GM12878 (cell line): ENCODE measurements at regions not wholly inside any gene's neighbourhood (a gene's known extent, or its start where the extent isn't known, plus 50 kb on each side); places are given as distances from the start of the nearest gene placed in this dataset.

Source experiments
- ATAC-seq: fragments of 200-7000 bp; cut with Tn5 transposase; 3 replicates; pipeline ENCODE4 v1.9.1; 2020; ENCODE audit warnings: mild to moderate bottlenecking, moderate library complexity
- BruUV-seq: library from RNA; stranded (reverse); fragments of 400-500 nt; replicated peaks from 2 replicates; lab custom pipeline; 2021; lab: Mats Ljungman, UMichigan
- CTCF ChIA-PET: fragments of 300-600 bp; sonication (Branson Sonifier 250); formaldehyde crosslinking; extraction: SDS; loops from one replicate; lab custom pipeline; 2021; ENCODE audit warnings: inconsistent platforms; lab: Yijun Ruan, JAX
- POLR2A ChIA-PET: fragments of 350-600 bp; formaldehyde crosslinking; extraction: SDS; loops from one replicate; lab custom pipeline; 2021; ENCODE audit warnings: inconsistent platforms; lab: Charles Lee
- RAD21 ChIA-PET: fragments of 300-600 bp; sonication (Branson Sonifier 250); formaldehyde crosslinking; loops from one replicate; lab custom pipeline; 2023; ENCODE audit warnings: antibody characterized with exemption; ENCODE audit not compliant: unreplicated experiment; lab: Charles Lee
- SMC1A ChIA-PET: fragments of 300-600 bp; sonication (Branson Sonifier 250); formaldehyde crosslinking; loops from one replicate; lab custom pipeline; 2023; ENCODE audit not compliant: unreplicated experiment, uncharacterized antibody; lab: Charles Lee
- DNase-seq: peaks from one replicate; pipeline ENCODE4 v3.0.0-alpha.2; 2011; ENCODE audit warnings: low read depth, low spot score
- FAIRE-seq: peaks from 3 replicates; lab custom pipeline; 2011; peaks lifted over from hg19 to GRCh38; lab: Jason Lieb, UNC
- H2AFZ ChIP-seq: 2 replicates; pipeline ENCODE4 v1.6.0; 2011; ENCODE audit warnings: low read depth, low read length, control low read depth; ENCODE audit not compliant: control insufficient read depth
- H3K27ac ChIP-seq: 2 replicates; pipeline ENCODE4 v1.5.1; 2011; ENCODE audit warnings: control low read depth; ENCODE audit not compliant: control insufficient read depth, insufficient read depth
- H3K27me3 ChIP-seq, 2 experiments: replicated peaks in 1 of 2; 2 replicates each; pipeline versions ENCODE4 v1.6.0 to v1.6.1; 2011; ENCODE audit warnings: low read length in 1 of 2; ENCODE audit not compliant: control insufficient read depth in 2 of 2, insufficient read depth in 2 of 2
- H3K36me3 ChIP-seq, 2 experiments: 2 replicates each; pipeline ENCODE4 v1.5.1; 2011; ENCODE audit warnings: low read length in 1 of 2; ENCODE audit not compliant: control insufficient read depth in 2 of 2, insufficient read depth in 2 of 2
- H3K4me1 ChIP-seq: 2 replicates; pipeline ENCODE4 v1.6.1; 2011; ENCODE audit warnings: mild to moderate bottlenecking, low read length, moderate library complexity, mixed read lengths; ENCODE audit not compliant: control insufficient read depth, insufficient read depth
- H3K4me2 ChIP-seq: 2 replicates; pipeline ENCODE4 v1.6.0; 2011; ENCODE audit warnings: control low read depth; ENCODE audit not compliant: control insufficient read depth, insufficient read depth
- H3K4me3 ChIP-seq: fragments of 200-600 bp; sonication (generic); 2 replicates; pipeline ENCODE4 v1.5.1; 2016
- H3K79me2 ChIP-seq: 2 replicates; pipeline ENCODE4 v1.6.0; 2011; ENCODE audit warnings: low read length; ENCODE audit not compliant: control insufficient read depth, insufficient read depth
- H3K9ac ChIP-seq: 2 replicates; pipeline ENCODE4 v1.8.0; 2011; ENCODE audit warnings: low read length, control low read depth, mixed read lengths; ENCODE audit not compliant: control insufficient read depth, insufficient read depth
- H3K9me3 ChIP-seq: replicated peaks from 3 replicates; pipeline ENCODE4 v1.5.1; 2011; ENCODE audit warnings: mild to moderate bottlenecking, low read length; ENCODE audit not compliant: control insufficient read depth, insufficient read depth
- H4K20me1 ChIP-seq: 2 replicates; pipeline ENCODE4 v1.6.0; 2011; ENCODE audit not compliant: control insufficient read depth, insufficient read depth
- CTCF ChIP-seq, 3 experiments: IDR thresholded peaks in 2 of 3; conservative IDR thresholded peaks in 1 of 3; 2 replicates each; pipeline ENCODE4 v1.5.1; 2011; ENCODE audit warnings: low read depth in 3 of 3, low read length in 3 of 3, mild to moderate bottlenecking in 3 of 3, control low read depth in 2 of 3, moderate library complexity in 2 of 3, inconsistent platforms in 1 of 3, mixed read lengths in 1 of 3; ENCODE audit not compliant: control insufficient read depth in 2 of 3, insufficient read depth in 1 of 3; ENCODE audit errors: extremely low read depth in 1 of 3
- MAX ChIP-seq: IDR thresholded peaks from 2 replicates; pipeline ENCODE4 v1.6.1; 2012; ENCODE audit warnings: low read depth, low read length, improper control_type of control experiment
- PML ChIP-seq: IDR thresholded peaks from 2 replicates; pipeline ENCODE4 v1.6.1; 2012; ENCODE audit warnings: low read length, inconsistent platforms
- RELB ChIP-seq: fragments of 450-650 bp; IDR thresholded peaks from 2 replicates; pipeline ENCODE4 v1.6.1; 2017; ENCODE audit warnings: low read depth, mild to moderate bottlenecking, moderate library complexity
- ZSCAN29 ChIP-seq: fragments of 450-650 bp; IDR thresholded peaks from 2 replicates; pipeline ENCODE4 v1.6.1; 2017; ENCODE audit warnings: mild to moderate bottlenecking, moderate library complexity
- WGBS: methylation state at CpG from one replicate; pipeline ENCODE4 v1.1.6; 2016; ENCODE audit warnings: low lambda C conversion rate; ENCODE audit not compliant: insufficient replicate concordance, insufficient coverage; ENCODE audit errors: missing lambda C conversion rate; 5-methylcytosine and 5-hydroxymethylcytosine counted together
- in situ Hi-C: fragments of 300-500 bp; cut with MboI; formaldehyde crosslinking; loops from 9 replicates; pipeline ENCODE4 v1.14.3; 2018; ENCODE audit warnings: mixed read lengths
- intact Hi-C: fragments of 100-400 bp; cut with micrococcal nuclease; formaldehyde crosslinking; loops from one replicate; pipeline ENCODE4 v1.14.2; 2022; ENCODE audit not compliant: unreplicated experiment

DNA sequence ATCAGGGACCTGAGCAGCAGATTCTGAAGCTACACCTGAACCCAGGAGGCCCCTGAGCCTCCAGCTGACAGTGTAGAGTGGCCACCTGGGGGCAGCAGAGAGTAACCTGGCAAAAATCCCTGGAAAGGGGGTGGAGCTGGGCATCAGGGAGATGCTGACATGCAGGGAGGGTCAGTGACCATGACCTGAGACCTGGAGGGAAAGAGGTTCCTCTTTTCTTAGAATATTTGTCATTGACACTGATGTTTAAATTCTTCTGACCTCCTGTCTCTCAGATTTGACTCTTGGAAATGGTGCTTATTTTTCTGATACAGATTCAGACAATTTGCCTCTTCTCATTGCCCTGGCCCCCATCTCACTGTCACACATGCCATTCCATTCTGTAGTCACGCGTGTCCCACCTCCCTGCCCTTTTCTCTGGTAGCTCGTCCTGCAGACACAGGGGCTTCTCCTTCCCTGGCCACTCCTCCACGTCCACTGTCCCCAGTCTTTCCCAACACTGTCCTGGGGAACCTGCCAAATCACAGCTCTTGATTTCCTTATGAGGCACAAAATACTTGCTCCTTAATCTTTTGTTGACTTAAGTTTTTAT lies 117.2 kb upstream of the IGLL5 start:
- no peak overlapping the region for H3K9ac ChIP-seq
- TF ChIP-seq MAX (no peak), CTCF (IDR thresholded peaks at IDR 0.05 in 2 of 3, conservative IDR thresholded peaks at IDR 0.05 in 1 of 3; ENCODE audit: control insufficient read depth in 2 of 3, extremely low read depth in 1 of 3, insufficient read depth in 1 of 3, low read depth in 3 of 3, low read length in 3 of 3) (peak; percentile 29 to 61 (median 43); a peak in 4 of 6 replicates), RELB (no peak), ZSCAN29 (no peak), PML (no peak)
- SMC1A ChIA-PET, result interaction anchor here (0.6 to 2.1 kb wide), 7 partner anchors 17 to 723 kb away, joined by 3 to 14 read pairs (median 6); no protein-coding TSS in a partner anchor
- H3K27ac ChIP-seq, result no peak overlapping the region
- H3K36me3 ChIP-seq, result no peaks in the 10 kb centered on the region
- FAIRE-seq (no peak), ATAC-seq (peak; percentile 58), DNase-seq (no peak)
- no peak overlapping the region for H3K4me2 ChIP-seq
- no peak overlapping the region for H2AFZ ChIP-seq
- in situ Hi-C loops, result no loop called here
- no peaks in the 10 kb centered on the region for H3K79me2 ChIP-seq
- CTCF ChIA-PET, result interaction anchor here (0.6 to 4.8 kb wide), 30 partner anchors 8 to 252 kb away, joined by 3 to 80 read pairs (median 6); no protein-coding TSS in a partner anchor
- WGBS, result 14% methylated on average over 4 of the region's 4 CpGs
- no peaks in the 10 kb centered on the region for H3K27me3 ChIP-seq
- no peaks in the 10 kb centered on the region for H3K4me1 ChIP-seq
- no peaks in the 10 kb centered on the region for H3K9me3 ChIP-seq
- RAD21 ChIA-PET, result interaction anchor here (1.0 to 2.6 kb wide), 7 partner anchors 16 to 189 kb away, joined by 3 to 18 read pairs (median 4); no protein-coding TSS in a partner anchor
- intact Hi-C loops, result loop anchor here (10.0 kb wide), 1 partner anchor 354 kb away; no protein-coding TSS in a partner anchor
- no peaks in the 10 kb centered on the region for H4K20me1 ChIP-seq
- BruUV-seq, result no TSS peak
- no peak overlapping the region for H3K4me3 ChIP-seq
- POLR2A ChIA-PET, result interaction anchor here (0.5 kb wide), 1 partner anchor 184 kb away, joined by 3 read pairs; no protein-coding TSS in a partner anchor
